ENCODE measurements at regions not wholly inside any gene's neighbourhood (a gene's known extent, or its start where the extent isn't known, plus 50 kb on each side); places are given as distances from the start of the nearest gene placed in this dataset.

GRCh38 chr4:175559526-175559925 lies 252.5 kb downstream of the GPM6A start:
- no peak for TF ChIP-seq CTCF (IDR thresholded peaks at IDR 0.05)
- TF ChIP-seq POLR2A (IDR thresholded peaks at IDR 0.05), result no peak

Measured in thyroid gland (tissue), 4 donors.